Trophoblast cell (in vitro differentiated cells and primary cell): ENCODE measurements at regions not wholly inside any gene's neighbourhood (a gene's known extent, or its start where the extent isn't known, plus 50 kb on each side); places are given as distances from the start of the nearest gene placed in this dataset.

Source experiments
- DNase-seq, 2 donors: peaks; one replicate each; pipeline ENCODE4 v3.0.0-alpha.2; 2016
- H2AFZ ChIP-seq: 2 replicates; pipeline ENCODE4 v1.6.1; 2013; ENCODE audit warnings: low read length, moderate library complexity, mild to moderate bottlenecking; ENCODE audit not compliant: insufficient read depth, poor library complexity
- H2AK5ac ChIP-seq: 2 replicates; pipeline ENCODE4 v1.6.1; 2013; ENCODE audit warnings: mild to moderate bottlenecking, low read length
- H2BK120ac ChIP-seq: 2 replicates; pipeline ENCODE4 v1.6.1; 2013; ENCODE audit warnings: low read length, mild to moderate bottlenecking, moderate library complexity; ENCODE audit not compliant: insufficient read depth, poor library complexity
- H2BK12ac ChIP-seq: 2 replicates; pipeline ENCODE4 v1.6.1; 2013; ENCODE audit warnings: mild to moderate bottlenecking, low read length, moderate library complexity
- H2BK5ac ChIP-seq: 2 replicates; pipeline ENCODE4 v1.6.1; 2013; ENCODE audit warnings: low read length, low read depth, moderate library complexity, mild to moderate bottlenecking; ENCODE audit not compliant: poor library complexity
- H3K14ac ChIP-seq: 2 replicates; pipeline ENCODE4 v1.6.1; 2013; ENCODE audit warnings: mild to moderate bottlenecking, low read length
- H3K18ac ChIP-seq: 2 replicates; pipeline ENCODE4 v1.6.1; 2013; ENCODE audit warnings: mild to moderate bottlenecking, low read length
- H3K23ac ChIP-seq: 2 replicates; pipeline ENCODE4 v1.6.1; 2013; ENCODE audit warnings: low read length
- H3K27ac ChIP-seq: 2 replicates; pipeline ENCODE4 v1.5.1; 2013; ENCODE audit warnings: low read depth, mild to moderate bottlenecking, inconsistent platforms, low read length, moderate library complexity
- H3K27me3 ChIP-seq: 2 replicates; pipeline ENCODE4 v1.6.1; 2013; ENCODE audit warnings: inconsistent platforms, mild to moderate bottlenecking, low read length, moderate library complexity; ENCODE audit not compliant: insufficient read depth
- H3K36me3 ChIP-seq, 2 experiments: 1 replicate in 1 of 2; 2 replicates in 1 of 2; pipeline ENCODE4 v1.6.1; 2013; ENCODE audit warnings: low read length in 2 of 2, mild to moderate bottlenecking in 2 of 2, moderate library complexity in 1 of 2; ENCODE audit not compliant: insufficient read depth in 2 of 2, control insufficient read depth in 1 of 2
- H3K4ac ChIP-seq: 2 replicates; pipeline ENCODE4 v1.6.1; 2013; ENCODE audit warnings: low read depth, mild to moderate bottlenecking, low read length, moderate library complexity
- H3K4me1 ChIP-seq, 2 experiments: 1 replicate in 1 of 2; 2 replicates in 1 of 2; pipeline ENCODE4 v1.6.1; 2013; ENCODE audit warnings: low read length in 2 of 2, mild to moderate bottlenecking in 2 of 2, moderate library complexity in 1 of 2; ENCODE audit not compliant: insufficient read depth in 2 of 2, control insufficient read depth in 1 of 2
- H3K4me2 ChIP-seq: 2 replicates; pipeline ENCODE4 v1.6.1; 2013; ENCODE audit warnings: inconsistent platforms, mild to moderate bottlenecking, low read length, moderate library complexity
- H3K4me3 ChIP-seq: 2 replicates; pipeline ENCODE4 v1.5.1; 2013; ENCODE audit warnings: mild to moderate bottlenecking, low read depth, low read length, inconsistent platforms
- H3K79me1 ChIP-seq: one replicate; pipeline ENCODE4 v1.6.1; 2013; ENCODE audit warnings: low read length
- H3K79me2 ChIP-seq: 2 replicates; pipeline ENCODE4 v1.6.1; 2013; ENCODE audit warnings: low read length, mild to moderate bottlenecking; ENCODE audit not compliant: control insufficient read depth, insufficient read depth, poor library complexity
- H3K9ac ChIP-seq: 2 replicates; pipeline ENCODE4 v1.6.1; 2013; ENCODE audit warnings: mild to moderate bottlenecking, low read length
- H3K9me3 ChIP-seq: 2 replicates; pipeline ENCODE4 v1.6.1; 2013; ENCODE audit warnings: low read depth, mild to moderate bottlenecking, control low read depth, inconsistent platforms, low read length; ENCODE audit not compliant: insufficient read depth
- H4K12ac ChIP-seq: 2 replicates; pipeline ENCODE4 v1.6.1; 2013; ENCODE audit warnings: low read depth, mild to moderate bottlenecking, low read length, moderate library complexity
- H4K8ac ChIP-seq: 2 replicates; pipeline ENCODE4 v1.6.1; 2013; ENCODE audit warnings: low read depth, mild to moderate bottlenecking, low read length, moderate library complexity
- H4K91ac ChIP-seq: one replicate; pipeline ENCODE4 v1.6.1; 2013; ENCODE audit warnings: low read depth, mild to moderate bottlenecking, low read length, moderate library complexity
- WGBS: extraction: QIAGEN DNeasy Blood & Tissue Kit; methylation state at CpG from one replicate; pipeline ENCODE4 v1.1.7; 2013; ENCODE audit warnings: missing lambda C conversion rate; ENCODE audit not compliant: insufficient read length, insufficient coverage; ENCODE audit errors: extremely low coverage; 5-methylcytosine and 5-hydroxymethylcytosine counted together

GRCh38 chr3:157938154-157938779 lies 168.0 kb downstream of the SHOX2 start:
- WGBS: no CpG with 5 or more reads among the region's 5 CpGs
- H2BK12ac ChIP-seq: no peak overlapping the region
- no peak overlapping the region for H4K12ac ChIP-seq
- no peak for DNase-seq
- no peak overlapping the region for H3K9ac ChIP-seq
- H2BK5ac ChIP-seq: no peak overlapping the region
- no peak overlapping the region for H2AFZ ChIP-seq
- H3K79me1 ChIP-seq: no peaks in the 10 kb centered on the region
- no peak overlapping the region for H4K8ac ChIP-seq
- H3K4me1 ChIP-seq: no peaks in the 10 kb centered on the region
- no peak overlapping the region for H2BK120ac ChIP-seq
- no peak overlapping the region for H2AK5ac ChIP-seq
- no peaks in the 10 kb centered on the region for H3K27me3 ChIP-seq
- H3K9me3 ChIP-seq: no peaks in the 10 kb centered on the region
- H3K4me3 ChIP-seq: no peak overlapping the region
- no peaks in the 10 kb centered on the region for H3K79me2 ChIP-seq
- no peaks in the 10 kb centered on the region for H3K36me3 ChIP-seq
- H3K18ac ChIP-seq: no peak overlapping the region
- no peak overlapping the region for H3K23ac ChIP-seq
- no peak overlapping the region for H3K4me2 ChIP-seq
- no peak overlapping the region for H3K27ac ChIP-seq
- H4K91ac ChIP-seq: no peak overlapping the region
- no peak overlapping the region for H3K4ac ChIP-seq
- H3K14ac ChIP-seq: no peak overlapping the region

- no peak overlapping the region for H4K12ac ChIP-seq
- H3K9me3 ChIP-seq: no peaks in the 10 kb centered on the region
- no CpG with 5 or more reads among the region's 6 CpGs for WGBS
- H4K91ac ChIP-seq: no peak overlapping the region
- H3K4me3 ChIP-seq: no peak overlapping the region
- no peak overlapping the region for H3K14ac ChIP-seq
- H3K79me2 ChIP-seq: no peaks in the 10 kb centered on the region
- H3K79me1 ChIP-seq: no peaks in the 10 kb centered on the region
- H2AK5ac ChIP-seq: no peak overlapping the region
- no peak overlapping the region for H3K27ac ChIP-seq
- no peak overlapping the region for H2BK12ac ChIP-seq
- H3K27me3 ChIP-seq: no peaks in the 10 kb centered on the region
- H2BK120ac ChIP-seq: no peak overlapping the region
- no peak overlapping the region for H2BK5ac ChIP-seq
- H3K4ac ChIP-seq: no peak overlapping the region
- no peak overlapping the region for H3K4me2 ChIP-seq
- no peaks in the 10 kb centered on the region for H3K36me3 ChIP-seq
- no peak overlapping the region for H2AFZ ChIP-seq
- H3K9ac ChIP-seq: no peak overlapping the region
- no peak overlapping the region for H3K18ac ChIP-seq
- no peak for DNase-seq
- no peak overlapping the region for H3K23ac ChIP-seq
- no peak overlapping the region for H4K8ac ChIP-seq
- no peaks in the 10 kb centered on the region for H3K4me1 ChIP-seq
Observed at GRCh38 chr3:157931517-157931916, 174.7 kb downstream of the SHOX2 start.

- H2BK120ac ChIP-seq: no peak overlapping the region
- no peak overlapping the region for H4K8ac ChIP-seq
Observed at GRCh38 chr3:157930000-157930780, 176.0 kb downstream of the SHOX2 start.

GRCh38 chr3:157926822-157927221 lies 179.4 kb downstream of the SHOX2 start:
- H3K79me1 ChIP-seq: no peaks in the 10 kb centered on the region
- no CpG with 5 or more reads among the region's 8 CpGs for WGBS
- no peak overlapping the region for H2BK5ac ChIP-seq
- H4K8ac ChIP-seq: no peak overlapping the region
- H3K36me3 ChIP-seq: no peaks in the 10 kb centered on the region
- no peak overlapping the region for H3K23ac ChIP-seq
- H3K27me3 ChIP-seq: no peaks in the 10 kb centered on the region
- no peak overlapping the region for H2BK12ac ChIP-seq
- H3K27ac ChIP-seq: no peak overlapping the region
- H3K9me3 ChIP-seq: no peaks in the 10 kb centered on the region
- no peak overlapping the region for H3K4me3 ChIP-seq
- H3K18ac ChIP-seq: no peak overlapping the region
- no peak overlapping the region for H3K14ac ChIP-seq
- no peaks in the 10 kb centered on the region for H3K4me1 ChIP-seq
- H3K4me2 ChIP-seq: no peak overlapping the region
- no peaks in the 10 kb centered on the region for H3K79me2 ChIP-seq
- H3K9ac ChIP-seq: no peak overlapping the region
- H3K4ac ChIP-seq: no peak overlapping the region
- DNase-seq: no peak
- no peak overlapping the region for H2BK120ac ChIP-seq
- no peak overlapping the region for H2AFZ ChIP-seq
- H2AK5ac ChIP-seq: no peak overlapping the region
- no peak overlapping the region for H4K12ac ChIP-seq
- H4K91ac ChIP-seq: no peak overlapping the region

More at GRCh38 chr3:157930000-157930780, 176.0 kb downstream of the SHOX2 start:
- no peaks in the 10 kb centered on the region for H3K4me1 ChIP-seq
- WGBS: no CpG with 5 or more reads among the region's 4 CpGs
- no peak overlapping the region for H4K91ac ChIP-seq
- no peak overlapping the region for H3K9ac ChIP-seq
- H3K27me3 ChIP-seq: no peaks in the 10 kb centered on the region
- no peak for DNase-seq
- H3K14ac ChIP-seq: no peak overlapping the region
- no peak overlapping the region for H2AK5ac ChIP-seq
- H3K4me3 ChIP-seq: no peak overlapping the region
- H4K12ac ChIP-seq: no peak overlapping the region
- H3K18ac ChIP-seq: no peak overlapping the region
- no peaks in the 10 kb centered on the region for H3K79me2 ChIP-seq
- no peaks in the 10 kb centered on the region for H3K36me3 ChIP-seq
- no peak overlapping the region for H3K23ac ChIP-seq
- no peak overlapping the region for H2BK12ac ChIP-seq
- H2BK5ac ChIP-seq: no peak overlapping the region
- H3K4me2 ChIP-seq: no peak overlapping the region
- no peak overlapping the region for H3K27ac ChIP-seq
- H3K4ac ChIP-seq: no peak overlapping the region
- no peak overlapping the region for H2AFZ ChIP-seq
- no peaks in the 10 kb centered on the region for H3K9me3 ChIP-seq
- no peaks in the 10 kb centered on the region for H3K79me1 ChIP-seq
